ENCODE measurements at regions not wholly inside any gene's neighbourhood (a gene's known extent, or its start where the extent isn't known, plus 50 kb on each side); places are given as distances from the start of the nearest gene placed in this dataset.

DNA sequence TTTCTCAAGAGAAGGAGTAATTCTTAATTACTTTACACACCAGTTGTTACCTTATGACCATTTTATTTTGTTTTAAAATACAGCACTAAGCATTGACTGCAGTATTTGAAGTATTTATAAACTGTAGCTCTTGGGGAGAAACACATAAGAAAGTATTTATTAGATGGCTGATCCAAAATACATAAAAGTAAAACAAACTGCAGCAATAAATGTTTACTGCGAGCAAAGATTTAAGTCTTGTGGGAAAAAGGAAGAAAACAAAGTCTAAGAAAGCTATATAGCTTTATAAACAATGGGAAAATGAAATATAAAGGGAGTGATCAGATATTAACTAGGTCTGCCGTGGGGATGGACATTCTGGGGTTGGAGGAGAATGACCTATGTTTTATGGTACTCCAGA is 347.2 kb upstream of the ZC3H15 start:
- Mint-ChIP-seq H3K9me3 (no peaks in the 10 kb centered on the region), H3K27ac (no peak overlapping the region), H3K4me3 (no peak overlapping the region), H3K4me1 (peaks cover 6% of the 10 kb centered on the region), H3K27me3 (ENCODE audit: low read depth) (no peaks in the 10 kb centered on the region), H3K36me3 (no peaks in the 10 kb centered on the region)
- CTCF ChIA-PET, result no interaction called here
- no peak for DNase-seq (ENCODE audit: low spot score)
- POLR2A ChIA-PET, result no interaction called here
- no peak for ATAC-seq
- TF ChIP-seq, protein P1, sequence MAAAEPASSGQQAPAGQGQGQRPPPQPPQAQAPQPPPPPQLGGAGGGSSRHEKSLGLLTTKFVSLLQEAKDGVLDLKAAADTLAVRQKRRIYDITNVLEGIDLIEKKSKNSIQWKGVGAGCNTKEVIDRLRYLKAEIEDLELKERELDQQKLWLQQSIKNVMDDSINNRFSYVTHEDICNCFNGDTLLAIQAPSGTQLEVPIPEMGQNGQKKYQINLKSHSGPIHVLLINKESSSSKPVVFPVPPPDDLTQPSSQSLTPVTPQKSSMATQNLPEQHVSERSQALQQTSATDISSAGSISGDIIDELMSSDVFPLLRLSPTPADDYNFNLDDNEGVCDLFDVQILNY (CRISPR knock-in tag; IDR thresholded peaks at IDR 0.05), result no peak
- TF ChIP-seq CREM (CRISPR knock-in tag; IDR thresholded peaks at IDR 0.05) (no peak), JAZF1 (CRISPR knock-in tag; IDR thresholded peaks at IDR 0.05) (no peak), OVOL2 (CRISPR knock-in tag; IDR thresholded peaks at IDR 0.05; ENCODE audit: borderline replicate concordance) (no peak), SMAD3 (CRISPR knock-in tag; IDR thresholded peaks at IDR 0.05; ENCODE audit: borderline replicate concordance) (no peak), ZNF219 (CRISPR knock-in tag; IDR thresholded peaks at IDR 0.05; ENCODE audit: borderline replicate concordance) (no peak), IRF2 (CRISPR knock-in tag; IDR thresholded peaks at IDR 0.05; ENCODE audit: borderline replicate concordance, low read depth) (no peak), TCF7 (CRISPR knock-in tag; IDR thresholded peaks at IDR 0.05; ENCODE audit: low read depth) (no peak)
- TF ChIP-seq, protein P2, sequence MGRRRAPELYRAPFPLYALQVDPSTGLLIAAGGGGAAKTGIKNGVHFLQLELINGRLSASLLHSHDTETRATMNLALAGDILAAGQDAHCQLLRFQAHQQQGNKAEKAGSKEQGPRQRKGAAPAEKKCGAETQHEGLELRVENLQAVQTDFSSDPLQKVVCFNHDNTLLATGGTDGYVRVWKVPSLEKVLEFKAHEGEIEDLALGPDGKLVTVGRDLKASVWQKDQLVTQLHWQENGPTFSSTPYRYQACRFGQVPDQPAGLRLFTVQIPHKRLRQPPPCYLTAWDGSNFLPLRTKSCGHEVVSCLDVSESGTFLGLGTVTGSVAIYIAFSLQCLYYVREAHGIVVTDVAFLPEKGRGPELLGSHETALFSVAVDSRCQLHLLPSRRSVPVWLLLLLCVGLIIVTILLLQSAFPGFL (CRISPR knock-in tag; IDR thresholded peaks at IDR 0.05; ENCODE audit: borderline replicate concordance), result no peak
- TF ChIP-seq, protein P3, sequence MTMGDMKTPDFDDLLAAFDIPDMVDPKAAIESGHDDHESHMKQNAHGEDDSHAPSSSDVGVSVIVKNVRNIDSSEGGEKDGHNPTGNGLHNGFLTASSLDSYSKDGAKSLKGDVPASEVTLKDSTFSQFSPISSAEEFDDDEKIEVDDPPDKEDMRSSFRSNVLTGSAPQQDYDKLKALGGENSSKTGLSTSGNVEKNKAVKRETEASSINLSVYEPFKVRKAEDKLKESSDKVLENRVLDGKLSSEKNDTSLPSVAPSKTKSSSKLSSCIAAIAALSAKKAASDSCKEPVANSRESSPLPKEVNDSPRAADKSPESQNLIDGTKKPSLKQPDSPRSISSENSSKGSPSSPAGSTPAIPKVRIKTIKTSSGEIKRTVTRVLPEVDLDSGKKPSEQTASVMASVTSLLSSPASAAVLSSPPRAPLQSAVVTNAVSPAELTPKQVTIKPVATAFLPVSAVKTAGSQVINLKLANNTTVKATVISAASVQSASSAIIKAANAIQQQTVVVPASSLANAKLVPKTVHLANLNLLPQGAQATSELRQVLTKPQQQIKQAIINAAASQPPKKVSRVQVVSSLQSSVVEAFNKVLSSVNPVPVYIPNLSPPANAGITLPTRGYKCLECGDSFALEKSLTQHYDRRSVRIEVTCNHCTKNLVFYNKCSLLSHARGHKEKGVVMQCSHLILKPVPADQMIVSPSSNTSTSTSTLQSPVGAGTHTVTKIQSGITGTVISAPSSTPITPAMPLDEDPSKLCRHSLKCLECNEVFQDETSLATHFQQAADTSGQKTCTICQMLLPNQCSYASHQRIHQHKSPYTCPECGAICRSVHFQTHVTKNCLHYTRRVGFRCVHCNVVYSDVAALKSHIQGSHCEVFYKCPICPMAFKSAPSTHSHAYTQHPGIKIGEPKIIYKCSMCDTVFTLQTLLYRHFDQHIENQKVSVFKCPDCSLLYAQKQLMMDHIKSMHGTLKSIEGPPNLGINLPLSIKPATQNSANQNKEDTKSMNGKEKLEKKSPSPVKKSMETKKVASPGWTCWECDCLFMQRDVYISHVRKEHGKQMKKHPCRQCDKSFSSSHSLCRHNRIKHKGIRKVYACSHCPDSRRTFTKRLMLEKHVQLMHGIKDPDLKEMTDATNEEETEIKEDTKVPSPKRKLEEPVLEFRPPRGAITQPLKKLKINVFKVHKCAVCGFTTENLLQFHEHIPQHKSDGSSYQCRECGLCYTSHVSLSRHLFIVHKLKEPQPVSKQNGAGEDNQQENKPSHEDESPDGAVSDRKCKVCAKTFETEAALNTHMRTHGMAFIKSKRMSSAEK (CRISPR knock-in tag; IDR thresholded peaks at IDR 0.05; ENCODE audit: borderline replicate concordance), result no peak

DNA sequence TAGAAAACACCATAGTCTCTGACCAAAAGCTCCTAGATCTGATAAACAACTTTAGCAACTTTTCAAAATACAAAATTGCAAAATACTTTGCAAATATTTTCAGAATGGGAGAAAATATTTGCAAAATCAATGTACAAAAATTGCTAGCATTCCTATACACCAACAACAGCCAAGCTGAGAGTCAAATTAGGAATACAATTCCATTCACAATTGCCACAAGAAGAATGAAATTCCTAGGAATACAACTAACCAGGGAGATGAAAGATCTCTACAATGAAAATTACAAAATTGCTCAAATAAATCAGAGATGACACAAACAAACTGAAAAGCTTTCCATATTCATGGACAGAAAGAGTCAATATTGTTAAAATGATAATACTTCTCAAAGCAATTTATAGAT is 327.0 kb upstream of the ZC3H15 start:
- Mint-ChIP-seq H3K9me3 (peaks cover 49% of the 10 kb centered on the region), H3K27me3 (ENCODE audit: low read depth) (no peaks in the 10 kb centered on the region), H3K27ac (no peak overlapping the region), H3K4me3 (no peak overlapping the region), H3K36me3 (peaks cover 49% of the 10 kb centered on the region), H3K4me1 (peaks cover 17% of the 10 kb centered on the region)
- POLR2A ChIA-PET, result no interaction called here
- CTCF ChIA-PET, result no interaction called here
- no peak for DNase-seq (ENCODE audit: low spot score)
- ATAC-seq, result no peak
- TF ChIP-seq ETV6 (CRISPR knock-in tag; IDR thresholded peaks at IDR 0.05) (no peak), NR2C2 (CRISPR knock-in tag; IDR thresholded peaks at IDR 0.05) (no peak), ZNF219 (CRISPR knock-in tag; IDR thresholded peaks at IDR 0.05; ENCODE audit: borderline replicate concordance) (no peak), ZNF121 (CRISPR knock-in tag; IDR thresholded peaks at IDR 0.05) (no peak), CREB1 (CRISPR knock-in tag; IDR thresholded peaks at IDR 0.05) (no peak), SMAD4 (CRISPR knock-in tag; IDR thresholded peaks at IDR 0.05) (no peak), ZBTB21 (CRISPR knock-in tag; IDR thresholded peaks at IDR 0.05; ENCODE audit: borderline replicate concordance) (no peak)
- TF ChIP-seq, protein P3 (CRISPR knock-in tag; IDR thresholded peaks at IDR 0.05; ENCODE audit: borderline replicate concordance), result no peak
- TF ChIP-seq, protein P4, sequence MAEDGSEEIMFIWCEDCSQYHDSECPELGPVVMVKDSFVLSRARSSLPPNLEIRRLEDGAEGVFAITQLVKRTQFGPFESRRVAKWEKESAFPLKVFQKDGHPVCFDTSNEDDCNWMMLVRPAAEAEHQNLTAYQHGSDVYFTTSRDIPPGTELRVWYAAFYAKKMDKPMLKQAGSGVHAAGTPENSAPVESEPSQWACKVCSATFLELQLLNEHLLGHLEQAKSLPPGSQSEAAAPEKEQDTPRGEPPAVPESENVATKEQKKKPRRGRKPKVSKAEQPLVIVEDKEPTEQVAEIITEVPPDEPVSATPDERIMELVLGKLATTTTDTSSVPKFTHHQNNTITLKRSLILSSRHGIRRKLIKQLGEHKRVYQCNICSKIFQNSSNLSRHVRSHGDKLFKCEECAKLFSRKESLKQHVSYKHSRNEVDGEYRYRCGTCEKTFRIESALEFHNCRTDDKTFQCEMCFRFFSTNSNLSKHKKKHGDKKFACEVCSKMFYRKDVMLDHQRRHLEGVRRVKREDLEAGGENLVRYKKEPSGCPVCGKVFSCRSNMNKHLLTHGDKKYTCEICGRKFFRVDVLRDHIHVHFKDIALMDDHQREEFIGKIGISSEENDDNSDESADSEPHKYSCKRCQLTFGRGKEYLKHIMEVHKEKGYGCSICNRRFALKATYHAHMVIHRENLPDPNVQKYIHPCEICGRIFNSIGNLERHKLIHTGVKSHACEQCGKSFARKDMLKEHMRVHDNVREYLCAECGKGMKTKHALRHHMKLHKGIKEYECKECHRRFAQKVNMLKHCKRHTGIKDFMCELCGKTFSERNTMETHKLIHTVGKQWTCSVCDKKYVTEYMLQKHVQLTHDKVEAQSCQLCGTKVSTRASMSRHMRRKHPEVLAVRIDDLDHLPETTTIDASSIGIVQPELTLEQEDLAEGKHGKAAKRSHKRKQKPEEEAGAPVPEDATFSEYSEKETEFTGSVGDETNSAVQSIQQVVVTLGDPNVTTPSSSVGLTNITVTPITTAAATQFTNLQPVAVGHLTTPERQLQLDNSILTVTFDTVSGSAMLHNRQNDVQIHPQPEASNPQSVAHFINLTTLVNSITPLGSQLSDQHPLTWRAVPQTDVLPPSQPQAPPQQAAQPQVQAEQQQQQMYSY (CRISPR knock-in tag; IDR thresholded peaks at IDR 0.05), result no peak
- TF ChIP-seq, protein P5, sequence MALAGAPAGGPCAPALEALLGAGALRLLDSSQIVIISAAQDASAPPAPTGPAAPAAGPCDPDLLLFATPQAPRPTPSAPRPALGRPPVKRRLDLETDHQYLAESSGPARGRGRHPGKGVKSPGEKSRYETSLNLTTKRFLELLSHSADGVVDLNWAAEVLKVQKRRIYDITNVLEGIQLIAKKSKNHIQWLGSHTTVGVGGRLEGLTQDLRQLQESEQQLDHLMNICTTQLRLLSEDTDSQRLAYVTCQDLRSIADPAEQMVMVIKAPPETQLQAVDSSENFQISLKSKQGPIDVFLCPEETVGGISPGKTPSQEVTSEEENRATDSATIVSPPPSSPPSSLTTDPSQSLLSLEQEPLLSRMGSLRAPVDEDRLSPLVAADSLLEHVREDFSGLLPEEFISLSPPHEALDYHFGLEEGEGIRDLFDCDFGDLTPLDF (CRISPR knock-in tag; IDR thresholded peaks at IDR 0.05), result no peak
- TF ChIP-seq, protein P6, sequence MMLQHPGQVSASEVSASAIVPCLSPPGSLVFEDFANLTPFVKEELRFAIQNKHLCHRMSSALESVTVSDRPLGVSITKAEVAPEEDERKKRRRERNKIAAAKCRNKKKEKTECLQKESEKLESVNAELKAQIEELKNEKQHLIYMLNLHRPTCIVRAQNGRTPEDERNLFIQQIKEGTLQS (CRISPR knock-in tag; conservative IDR thresholded peaks at IDR 0.05), result no peak

Measured in WTC11 (cell line).